ENCODE measurements at regions not wholly inside any gene's neighbourhood (a gene's known extent, or its start where the extent isn't known, plus 50 kb on each side); places are given as distances from the start of the nearest gene placed in this dataset.

DNA sequence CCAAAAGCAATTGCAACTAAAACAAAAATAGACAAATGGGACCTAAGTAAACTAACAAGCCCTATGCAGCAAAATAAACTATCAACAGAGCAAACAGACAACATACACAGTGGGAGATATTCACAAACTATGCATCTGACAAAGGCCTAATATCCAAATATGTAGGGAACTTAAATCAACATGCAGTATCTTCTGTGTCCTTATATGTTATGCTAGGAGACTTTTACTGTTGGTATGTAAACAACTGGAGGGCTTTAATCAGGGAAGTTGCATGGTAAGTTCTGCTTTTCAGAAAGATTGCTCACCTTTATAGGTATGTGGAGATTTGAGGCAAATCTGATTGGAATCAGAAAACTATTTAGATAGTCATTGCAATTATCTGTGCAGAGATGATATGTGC is 461.2 kb upstream of the RIOK2 start:
- intact Hi-C loops (cut with DNase I), result no loop called here
- Histone ChIP-seq H3K36me3 (no peaks in the 10 kb centered on the region), H3K4me1 (replicated peaks) (no peaks in the 10 kb centered on the region), H3K4me3 (no peak overlapping the region), H3K9me3 (no peaks in the 10 kb centered on the region), H3K27ac (no peak overlapping the region), H3K27me3 (replicated peaks; ENCODE audit: insufficient read depth) (no peaks in the 10 kb centered on the region)
- no peak for TF ChIP-seq POLR2A (IDR thresholded peaks at IDR 0.05)
- no peak for TF ChIP-seq POLR2AphosphoS5 (IDR thresholded peaks at IDR 0.05)
- TF ChIP-seq CTCF (IDR thresholded peaks at IDR 0.05), result no peak
- no peak for DNase-seq (ENCODE audit: low spot score)

GRCh38 chr5:97644896-97645295 is 461.8 kb upstream of the RIOK2 start:
- 81% methylated on average over 2 of the region's 2 CpGs for WGBS
- Histone ChIP-seq H3K4me1 (replicated peaks) (no peaks in the 10 kb centered on the region), H3K4me3 (no peak overlapping the region), H3K27me3 (replicated peaks; ENCODE audit: insufficient read depth) (no peaks in the 10 kb centered on the region), H3K36me3 (no peaks in the 10 kb centered on the region), H3K27ac (no peak overlapping the region), H3K9me3 (no peaks in the 10 kb centered on the region)
- no peak for TF ChIP-seq POLR2A (IDR thresholded peaks at IDR 0.05)
- TF ChIP-seq CTCF (IDR thresholded peaks at IDR 0.05), result no peak
- TF ChIP-seq POLR2AphosphoS5 (IDR thresholded peaks at IDR 0.05), result no peak
- intact Hi-C loops (cut with DNase I), result no loop called here
- no peak for DNase-seq (ENCODE audit: low spot score)

- 87% methylated on average over 1 of the region's 1 CpG for WGBS
- Histone ChIP-seq H3K4me1 (replicated peaks) (no peaks in the 10 kb centered on the region), H3K36me3 (no peaks in the 10 kb centered on the region), H3K4me3 (no peak overlapping the region), H3K9me3 (no peaks in the 10 kb centered on the region), H3K27me3 (replicated peaks; ENCODE audit: insufficient read depth) (no peaks in the 10 kb centered on the region), H3K27ac (no peak overlapping the region)
- intact Hi-C loops (cut with DNase I), result no loop called here
- no peak for DNase-seq (ENCODE audit: low spot score)
- TF ChIP-seq POLR2AphosphoS5 (IDR thresholded peaks at IDR 0.05), result no peak
- TF ChIP-seq CTCF (IDR thresholded peaks at IDR 0.05), result no peak
- TF ChIP-seq POLR2A (IDR thresholded peaks at IDR 0.05), result no peak
Measured at GRCh38 chr5:97657239-97657638, 474.2 kb upstream of the RIOK2 start.

DNA sequence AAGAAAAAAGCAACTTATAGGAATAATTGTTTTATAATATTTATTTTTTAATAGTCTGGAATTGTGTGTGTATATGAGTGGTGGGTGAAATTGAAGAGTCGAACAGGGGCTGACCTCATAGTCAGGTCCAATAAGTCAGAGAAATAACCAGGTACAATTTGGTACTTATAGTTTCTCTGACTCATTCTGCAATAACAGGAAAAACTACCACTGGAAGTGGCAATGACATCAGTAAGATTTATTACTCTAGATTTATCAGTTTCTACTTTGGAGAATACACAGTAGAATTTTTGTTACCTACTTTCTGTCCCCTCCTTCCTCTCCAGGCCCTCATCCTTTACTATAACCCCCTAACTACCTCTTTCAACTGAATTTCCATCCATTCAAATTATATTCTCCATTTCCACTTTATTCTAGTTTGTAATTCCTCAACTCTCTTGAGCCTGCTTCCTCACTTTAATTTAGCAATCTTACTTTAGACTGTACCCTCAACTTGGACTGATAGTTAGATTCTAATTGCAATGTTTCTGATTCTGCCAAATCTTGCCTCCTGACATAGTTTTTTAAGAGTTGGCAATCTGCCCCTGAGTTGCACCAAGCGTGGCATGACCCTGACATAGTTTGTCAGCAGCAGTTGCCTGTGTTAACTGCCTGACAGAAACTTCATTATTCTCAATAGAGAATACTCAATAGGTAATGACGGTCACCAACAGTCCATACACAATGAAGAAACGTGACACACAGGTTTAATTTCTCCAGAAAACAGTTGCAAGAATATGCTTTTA is 475.3 kb upstream of the RIOK2 start:
- Histone ChIP-seq H3K4me3 (no peak overlapping the region), H3K4me1 (replicated peaks) (no peaks in the 10 kb centered on the region), H3K36me3 (no peaks in the 10 kb centered on the region), H3K27ac (no peak overlapping the region), H3K27me3 (replicated peaks; ENCODE audit: insufficient read depth) (no peaks in the 10 kb centered on the region), H3K9me3 (no peaks in the 10 kb centered on the region)
- TF ChIP-seq POLR2AphosphoS5 (IDR thresholded peaks at IDR 0.05) (no peak), POLR2A (IDR thresholded peaks at IDR 0.05) (no peak), CTCF (IDR thresholded peaks at IDR 0.05) (no peak)
- DNase-seq (ENCODE audit: low spot score), result no peak
- 77% methylated on average over 4 of the region's 4 CpGs for WGBS
- intact Hi-C loops (cut with DNase I), result no loop called here

DNA sequence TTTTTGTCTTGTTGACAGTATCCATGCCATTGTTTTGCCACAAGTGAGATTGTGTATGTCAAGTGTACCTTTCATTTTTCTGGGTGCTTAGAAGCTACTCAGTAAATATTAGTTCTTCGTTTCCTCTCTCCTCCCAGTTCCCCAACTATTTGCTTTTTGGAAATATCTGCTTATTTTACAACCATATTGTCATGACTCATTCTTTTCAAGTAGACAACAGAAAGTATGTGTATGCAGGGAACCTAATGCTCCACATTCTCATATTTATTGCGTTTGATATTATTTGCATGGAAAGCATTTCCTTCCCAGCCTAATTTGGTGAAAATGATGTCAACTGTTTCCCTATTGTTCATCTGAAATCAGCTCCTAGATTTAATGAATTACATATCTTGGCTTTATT is 483.7 kb upstream of the RIOK2 start:
- intact Hi-C loops (cut with DNase I), result no loop called here
- Histone ChIP-seq H3K36me3 (no peaks in the 10 kb centered on the region), H3K9me3 (no peaks in the 10 kb centered on the region), H3K4me1 (replicated peaks) (no peaks in the 10 kb centered on the region), H3K27me3 (replicated peaks; ENCODE audit: insufficient read depth) (no peaks in the 10 kb centered on the region), H3K27ac (no peak overlapping the region), H3K4me3 (no peak overlapping the region)
- TF ChIP-seq POLR2AphosphoS5 (IDR thresholded peaks at IDR 0.05), result no peak
- TF ChIP-seq CTCF (IDR thresholded peaks at IDR 0.05), result no peak
- no peak for TF ChIP-seq POLR2A (IDR thresholded peaks at IDR 0.05)
- WGBS, result 60% methylated on average over 2 of the region's 2 CpGs
- no peak for DNase-seq (ENCODE audit: low spot score)
